ENCODE measurements at regions not wholly inside any gene's neighbourhood (a gene's known extent, or its start where the extent isn't known, plus 50 kb on each side); places are given as distances from the start of the nearest gene placed in this dataset.
"Not testable (repeated sequence)": the region's sequence is repeated elsewhere in the genome, so short reads cannot be mapped to it uniquely, and the experiment has no call there.

GRCh38 chr2:90028381-90029079 is 1337.1 kb downstream of the RPIA start:
- H3K27ac ChIP-seq; DNase-seq (ENCODE audit: low read depth, low spot score); H3K9ac ChIP-seq (ENCODE audit: insufficient read length); H3K36me3 ChIP-seq (ENCODE audit: insufficient read depth, low read length); H3K4me3 ChIP-seq; H3K9me3 ChIP-seq (ENCODE audit: low read depth, low read length): not testable (repeated sequence)

- H3K9me3 ChIP-seq (ENCODE audit: low read depth, low read length); H3K36me3 ChIP-seq (ENCODE audit: insufficient read depth, low read length); H3K4me3 ChIP-seq; H3K9ac ChIP-seq (ENCODE audit: insufficient read length); DNase-seq (ENCODE audit: low read depth, low spot score); H3K27ac ChIP-seq: not testable (repeated sequence)
These were observed 1337.6 kb downstream of the RPIA start for GRCh38 chr2:90029080-90029428.

- H3K4me3 ChIP-seq; H3K9ac ChIP-seq (ENCODE audit: insufficient read length); H3K9me3 ChIP-seq (ENCODE audit: low read depth, low read length); H3K27ac ChIP-seq; H3K36me3 ChIP-seq (ENCODE audit: insufficient read depth, low read length); DNase-seq (ENCODE audit: low read depth, low spot score): not testable (repeated sequence)
These were observed 1340.8 kb downstream of the RPIA start for GRCh38 chr2:90032269-90032668.

- not testable (repeated sequence) for DNase-seq (ENCODE audit: low read depth, low spot score); H3K9me3 ChIP-seq (ENCODE audit: low read depth, low read length); H3K9ac ChIP-seq (ENCODE audit: insufficient read length); H3K4me3 ChIP-seq; H3K27ac ChIP-seq; H3K36me3 ChIP-seq (ENCODE audit: insufficient read depth, low read length)
These were observed 1344.9 kb downstream of the RPIA start for GRCh38 chr2:90036335-90036734.

GRCh38 chr2:90039093-90039492 is 1347.6 kb downstream of the RPIA start:
- H3K9me3 ChIP-seq (ENCODE audit: low read depth, low read length); DNase-seq (ENCODE audit: low read depth, low spot score): not testable (repeated sequence)

GRCh38 chr2:90047776-90048175 is 1356.3 kb downstream of the RPIA start:
- H3K27ac ChIP-seq; H3K9ac ChIP-seq (ENCODE audit: insufficient read length); H3K9me3 ChIP-seq (ENCODE audit: low read depth, low read length); H3K4me3 ChIP-seq; DNase-seq (ENCODE audit: low read depth, low spot score); H3K36me3 ChIP-seq (ENCODE audit: insufficient read depth, low read length): not testable (repeated sequence)

More at GRCh38 chr2:90039093-90039492, 1347.6 kb downstream of the RPIA start:
- not testable (repeated sequence) for H3K9ac ChIP-seq (ENCODE audit: insufficient read length); H3K4me3 ChIP-seq; H3K36me3 ChIP-seq (ENCODE audit: insufficient read depth, low read length); H3K27ac ChIP-seq

GRCh38 chr2:90052113-90052631 is 1360.7 kb downstream of the RPIA start:
- H3K9ac ChIP-seq (ENCODE audit: insufficient read length); H3K4me3 ChIP-seq; H3K36me3 ChIP-seq (ENCODE audit: insufficient read depth, low read length); DNase-seq (ENCODE audit: low read depth, low spot score); H3K9me3 ChIP-seq (ENCODE audit: low read depth, low read length); H3K27ac ChIP-seq: not testable (repeated sequence)

GRCh38 chr2:90069290-90069894 is 1377.9 kb downstream of the RPIA start:
- H3K27ac ChIP-seq: no peak overlapping the region
- H3K36me3 ChIP-seq (ENCODE audit: insufficient read depth, low read length): no peaks in the 10 kb centered on the region
- TF ChIP-seq FOXP2 (optimal IDR thresholded peaks at IDR 0.05; ENCODE audit: control extremely low read depth, extremely low read length, insufficient read depth): no peak
- no peak for TF ChIP-seq EZH2 (IDR thresholded peaks at IDR 0.05)
- no peak for TF ChIP-seq POLR2AphosphoS5 (IDR thresholded peaks at IDR 0.05; ENCODE audit: borderline replicate concordance, low read depth, low read length)
- H3K9ac ChIP-seq (ENCODE audit: insufficient read length): no peak overlapping the region
- H3K9me3 ChIP-seq (ENCODE audit: low read depth, low read length): no peaks in the 10 kb centered on the region
- DNase-seq (ENCODE audit: low read depth, low spot score): no peak
- H3K4me3 ChIP-seq: no peak overlapping the region

- Histone ChIP-seq H3K9ac (ENCODE audit: insufficient read length) (no peak overlapping the region), H3K4me3 (no peak overlapping the region), H3K9me3 (ENCODE audit: low read depth, low read length) (no peaks in the 10 kb centered on the region), H3K36me3 (ENCODE audit: insufficient read depth, low read length) (no peaks in the 10 kb centered on the region), H3K27ac (no peak overlapping the region)
- TF ChIP-seq POLR2AphosphoS5 (IDR thresholded peaks at IDR 0.05; ENCODE audit: borderline replicate concordance, low read depth, low read length) (no peak), EZH2 (IDR thresholded peaks at IDR 0.05) (no peak), FOXP2 (optimal IDR thresholded peaks at IDR 0.05; ENCODE audit: control extremely low read depth, extremely low read length, insufficient read depth) (no peak)
- DNase-seq (ENCODE audit: low read depth, low spot score): no peak
These were observed 1384.8 kb downstream of the RPIA start for GRCh38 chr2:90076311-90076710.

- DNase-seq (ENCODE audit: low read depth, low spot score): no peak
- Histone ChIP-seq H3K36me3 (ENCODE audit: insufficient read depth, low read length) (no peaks in the 10 kb centered on the region), H3K4me3 (no peak overlapping the region), H3K27ac (no peak overlapping the region), H3K9me3 (ENCODE audit: low read depth, low read length) (no peaks in the 10 kb centered on the region), H3K9ac (ENCODE audit: insufficient read length) (no peak overlapping the region)
- no peak for TF ChIP-seq FOXP2 (optimal IDR thresholded peaks at IDR 0.05; ENCODE audit: control extremely low read depth, extremely low read length, insufficient read depth)
These were observed 1386.5 kb downstream of the RPIA start for GRCh38 chr2:90077948-90078347.

All from SK-N-MC (cell line).